Eye (tissue), 1 donor: ENCODE measurements at regions not wholly inside any gene's neighbourhood (a gene's known extent, or its start where the extent isn't known, plus 50 kb on each side); places are given as distances from the start of the nearest gene placed in this dataset.

Experiments
- DNase-seq: peaks from one replicate; pipeline ENCODE4 v3.0.0-alpha.2; 2015

- no peak for DNase-seq
These were observed 1036.5 kb downstream of the SQOR start for GRCh38 chr15:46671336-46671735.

- no peak for DNase-seq
These were observed 1037.2 kb downstream of the SQOR start for GRCh38 chr15:46672041-46672440.

GRCh38 chr15:46676233-46677206, 1040.8 kb upstream of the SEMA6D start:
- DNase-seq, result no peak

- DNase-seq, result no peak
These were observed 1039.8 kb upstream of the SEMA6D start for GRCh38 chr15:46677491-46677890.

- no peak for DNase-seq
These were observed 1035.4 kb upstream of the SEMA6D start for GRCh38 chr15:46681901-46682300.

GRCh38 chr15:46682969-46683791, 1034.1 kb upstream of the SEMA6D start:
- no peak for DNase-seq

GRCh38 chr15:46685096-46685495, 1032.2 kb upstream of the SEMA6D start:
- DNase-seq, result no peak

GRCh38 chr15:46685681-46686080, 1031.6 kb upstream of the SEMA6D start:
- DNase-seq, result no peak

- DNase-seq, result peak; percentile 22
These were observed 1021.0 kb upstream of the SEMA6D start for GRCh38 chr15:46696281-46696680.

GRCh38 chr15:46701346-46701745, 1016.0 kb upstream of the SEMA6D start:
- no peak for DNase-seq

GRCh38 chr15:46701896-46702295, 1015.4 kb upstream of the SEMA6D start:
- peak; percentile 12 for DNase-seq

GRCh38 chr15:46703020-46703861, 1014.1 kb upstream of the SEMA6D start:
- DNase-seq, result no peak

GRCh38 chr15:46703871-46704637, 1013.3 kb upstream of the SEMA6D start:
- no peak for DNase-seq

GRCh38 chr15:46707452-46707851, 1009.9 kb upstream of the SEMA6D start:
- DNase-seq, result no peak

GRCh38 chr15:46708226-46708625, 1009.1 kb upstream of the SEMA6D start:
- DNase-seq, result no peak

GRCh38 chr15:46709460-46710083, 1007.7 kb upstream of the SEMA6D start:
- no peak for DNase-seq

- no peak for DNase-seq
These were observed 1006.8 kb upstream of the SEMA6D start for GRCh38 chr15:46710401-46710960.

- no peak for DNase-seq
These were observed 1004.3 kb upstream of the SEMA6D start for GRCh38 chr15:46713045-46713444.

GRCh38 chr15:46714950-46715349, 1002.4 kb upstream of the SEMA6D start:
- no peak for DNase-seq

- DNase-seq, result no peak
These were observed 994.0 kb upstream of the SEMA6D start for GRCh38 chr15:46723308-46723707.

- peak; percentile 70 for DNase-seq
These were observed 985.2 kb upstream of the SEMA6D start for GRCh38 chr15:46732060-46732459.
